ENCODE measurements at regions not wholly inside any gene's neighbourhood (a gene's known extent, or its start where the extent isn't known, plus 50 kb on each side); places are given as distances from the start of the nearest gene placed in this dataset.

- TF ChIP-seq, protein P1, sequence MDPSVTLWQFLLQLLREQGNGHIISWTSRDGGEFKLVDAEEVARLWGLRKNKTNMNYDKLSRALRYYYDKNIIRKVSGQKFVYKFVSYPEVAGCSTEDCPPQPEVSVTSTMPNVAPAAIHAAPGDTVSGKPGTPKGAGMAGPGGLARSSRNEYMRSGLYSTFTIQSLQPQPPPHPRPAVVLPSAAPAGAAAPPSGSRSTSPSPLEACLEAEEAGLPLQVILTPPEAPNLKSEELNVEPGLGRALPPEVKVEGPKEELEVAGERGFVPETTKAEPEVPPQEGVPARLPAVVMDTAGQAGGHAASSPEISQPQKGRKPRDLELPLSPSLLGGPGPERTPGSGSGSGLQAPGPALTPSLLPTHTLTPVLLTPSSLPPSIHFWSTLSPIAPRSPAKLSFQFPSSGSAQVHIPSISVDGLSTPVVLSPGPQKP (IDR thresholded peaks at IDR 0.05; ENCODE audit: borderline replicate concordance, low read depth, low read length) = no peak
- TF ChIP-seq CTCF (conservative IDR thresholded peaks at IDR 0.05; ENCODE audit: low read depth, low read length) (no peak), RAD21 (IDR thresholded peaks at IDR 0.05; ENCODE audit: low read length) (no peak), FOS (IDR thresholded peaks at IDR 0.05; ENCODE audit: low read depth, low read length) (no peak), CEBPB (IDR thresholded peaks at IDR 0.05; ENCODE audit: low read depth, low read length) (no peak), CHD1 (IDR thresholded peaks at IDR 0.05; ENCODE audit: low read depth, low read length) (no peak), POLR2A (IDR thresholded peaks at IDR 0.05; ENCODE audit: low read depth, low read length) (no peak), MXI1 (IDR thresholded peaks at IDR 0.05; ENCODE audit: borderline replicate concordance, low read depth, low read length) (no peak), RFX5 (IDR thresholded peaks at IDR 0.05; ENCODE audit: low read depth, low read length) (no peak), RCOR1 (IDR thresholded peaks at IDR 0.05; ENCODE audit: insufficient replicate concordance, low read length) (no peak)
- TF ChIP-seq, protein P2, sequence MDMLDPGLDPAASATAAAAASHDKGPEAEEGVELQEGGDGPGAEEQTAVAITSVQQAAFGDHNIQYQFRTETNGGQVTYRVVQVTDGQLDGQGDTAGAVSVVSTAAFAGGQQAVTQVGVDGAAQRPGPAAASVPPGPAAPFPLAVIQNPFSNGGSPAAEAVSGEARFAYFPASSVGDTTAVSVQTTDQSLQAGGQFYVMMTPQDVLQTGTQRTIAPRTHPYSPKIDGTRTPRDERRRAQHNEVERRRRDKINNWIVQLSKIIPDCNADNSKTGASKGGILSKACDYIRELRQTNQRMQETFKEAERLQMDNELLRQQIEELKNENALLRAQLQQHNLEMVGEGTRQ (IDR thresholded peaks at IDR 0.05; ENCODE audit: low read depth, low read length) = no peak
Observed at GRCh38 chr1:172959571-172959970, 91.2 kb downstream of the TNFSF18 start.

Measured in IMR-90 (cell line).